OCI-LY7 (cell line): ENCODE measurements at regions not wholly inside any gene's neighbourhood (a gene's known extent, or its start where the extent isn't known, plus 50 kb on each side); places are given as distances from the start of the nearest gene placed in this dataset.

Source experiments
- BruUV-seq: library from RNA; stranded (reverse); fragments of 400-500 nt; replicated peaks from 2 replicates; lab custom pipeline; 2021; lab: Mats Ljungman, UMichigan
- CTCF ChIA-PET: fragments of 300-600 bp; sonication (Branson Sonifier 250); formaldehyde crosslinking; loops from one replicate; lab custom pipeline; 2022; ENCODE audit warnings: antibody characterized with exemption; ENCODE audit not compliant: unreplicated experiment; lab: Charles Lee
- POLR2A ChIA-PET: fragments of 300-600 bp; sonication (Branson Sonifier 250); formaldehyde crosslinking; loops from one replicate; lab custom pipeline; 2022; ENCODE audit warnings: antibody characterized with exemption; lab: Charles Lee
- DNase-seq: peaks from one replicate; pipeline ENCODE4 v3.0.0-alpha.2; 2015; ENCODE audit warnings: low spot score
- H2AFZ ChIP-seq: fragments of 200-600 bp; sonication (generic), shearing (Covaris generic); 2 replicates; pipeline ENCODE4 v1.6.1; 2014; ENCODE audit warnings: mild to moderate bottlenecking, antibody characterized with exemption, low read length, moderate library complexity
- H3K27ac ChIP-seq: fragments of 200-600 bp; sonication (generic); 2 replicates; pipeline ENCODE4 v1.5.1; 2014; ENCODE audit warnings: mixed run types, low read depth, mild to moderate bottlenecking, moderate library complexity, low read length, inconsistent platforms; ENCODE audit not compliant: poor library complexity, severe bottlenecking
- H3K36me3 ChIP-seq: fragments of 200-600 bp; sonication (generic); 2 replicates; pipeline ENCODE4 v1.6.1; 2014; ENCODE audit warnings: mild to moderate bottlenecking, antibody characterized with exemption, low read length, moderate library complexity, mixed read lengths; ENCODE audit not compliant: insufficient read depth
- H3K4me1 ChIP-seq: fragments of 200-600 bp; sonication (generic); 2 replicates; pipeline ENCODE4 v1.5.1; 2014; ENCODE audit warnings: mild to moderate bottlenecking, low read length; ENCODE audit not compliant: insufficient read depth, poor library complexity, severe bottlenecking
- H3K4me2 ChIP-seq: fragments of 200-600 bp; sonication (generic); 2 replicates; pipeline ENCODE4 v1.6.1; 2014; ENCODE audit warnings: mild to moderate bottlenecking, low read length
- H3K4me3 ChIP-seq: fragments of 200-600 bp; sonication (generic); 2 replicates; pipeline ENCODE4 v1.5.1; 2014; ENCODE audit warnings: mild to moderate bottlenecking, low read depth, low read length; ENCODE audit not compliant: poor library complexity, severe bottlenecking
- H3K79me2 ChIP-seq: fragments of 200-600 bp; sonication (generic); 2 replicates; pipeline ENCODE4 v1.6.1; 2016; ENCODE audit warnings: low read depth, mild to moderate bottlenecking, low read length, moderate library complexity, mixed read lengths; ENCODE audit not compliant: insufficient read depth
- H3K9me2 ChIP-seq: fragments of 200-600 bp; sonication (generic); 2 replicates; pipeline ENCODE4 v1.6.1; 2016; ENCODE audit warnings: mild to moderate bottlenecking, low read length, mixed read lengths; ENCODE audit not compliant: insufficient read depth
- H3K9me3 ChIP-seq: fragments of 200-600 bp; sonication (generic); 2 replicates; pipeline ENCODE4 v1.6.1; 2014; ENCODE audit warnings: mild to moderate bottlenecking, mixed run types, low read length, mixed read lengths
- H4K20me1 ChIP-seq: fragments of 200-600 bp; sonication (generic); 2 replicates; pipeline ENCODE4 v1.6.1; 2014; ENCODE audit warnings: mild to moderate bottlenecking, antibody characterized with exemption, low read length, moderate library complexity, mixed read lengths; ENCODE audit not compliant: insufficient read depth
- CTCF ChIP-seq: fragments of 200-600 bp; sonication (generic); conservative IDR thresholded peaks from 2 replicates; pipeline ENCODE4 v1.5.1; 2014; ENCODE audit warnings: mild to moderate bottlenecking, antibody characterized with exemption, low read length, moderate library complexity, mixed read lengths
- EZH2phosphoT487 ChIP-seq: fragments of 200-600 bp; sonication (generic); IDR thresholded peaks from 2 replicates; pipeline ENCODE4 v1.6.1; 2018; ENCODE audit warnings: low read depth, borderline replicate concordance, mild to moderate bottlenecking, mixed run types, antibody characterized with exemption, low read length, moderate library complexity, mixed read lengths
- intact Hi-C: fragments of 100-400 bp; cut with micrococcal nuclease; formaldehyde crosslinking; loops from one replicate; pipeline ENCODE4 v1.10.0; 2022; ENCODE audit not compliant: unreplicated experiment

GRCh38 chr2:226216575-226216974 lies 583.0 kb downstream of the IRS1 start:
- Histone ChIP-seq H4K20me1 (no peaks in the 10 kb centered on the region), H3K79me2 (no peaks in the 10 kb centered on the region), H2AFZ (no peak overlapping the region), H3K4me1 (no peaks in the 10 kb centered on the region), H3K4me3 (no peak overlapping the region), H3K27ac (no peak overlapping the region), H3K36me3 (no peaks in the 10 kb centered on the region), H3K9me3 (no peaks in the 10 kb centered on the region), H3K4me2 (no peak overlapping the region), H3K9me2 (no peaks in the 10 kb centered on the region)
- intact Hi-C loops, result loop anchor here (2.0 to 10.0 kb wide), 3 partner anchors 584 to 888 kb away; no protein-coding TSS in a partner anchor
- ChIA-PET CTCF (no interaction called here), POLR2A (no interaction called here)
- DNase-seq, result no peak
- TF ChIP-seq CTCF, result no peak
- TF ChIP-seq EZH2phosphoT487, result no peak
- no TSS peak for BruUV-seq

GRCh38 chr2:226215902-226216503 lies 583.6 kb downstream of the IRS1 start:
- POLR2A ChIA-PET, result no interaction called here
- intact Hi-C loops, result loop anchor here (2.0 to 10.0 kb wide), 3 partner anchors 585 to 889 kb away; no protein-coding TSS in a partner anchor
- no peaks in the 10 kb centered on the region for H3K4me1 ChIP-seq

More at GRCh38 chr2:226215902-226216503, 583.6 kb downstream of the IRS1 start:
- CTCF ChIA-PET, result no interaction called here
- no TSS peak for BruUV-seq
- H2AFZ ChIP-seq, result no peak overlapping the region
- H3K36me3 ChIP-seq, result no peaks in the 10 kb centered on the region
- no peak overlapping the region for H3K27ac ChIP-seq
- no peaks in the 10 kb centered on the region for H4K20me1 ChIP-seq
- TF ChIP-seq CTCF (peak; percentile 91), EZH2phosphoT487 (no peak)
- H3K9me3 ChIP-seq, result no peaks in the 10 kb centered on the region
- H3K9me2 ChIP-seq, result no peaks in the 10 kb centered on the region
- no peak overlapping the region for H3K4me3 ChIP-seq
- no peaks in the 10 kb centered on the region for H3K79me2 ChIP-seq
- H3K4me2 ChIP-seq, result no peak overlapping the region
- peak; percentile 56 for DNase-seq
